Erythroblast (primary cell): ENCODE measurements at regions not wholly inside any gene's neighbourhood (a gene's known extent, or its start where the extent isn't known, plus 50 kb on each side); places are given as distances from the start of the nearest gene placed in this dataset.

Experiments
- GATA1 ChIP-seq: IDR thresholded peaks from 2 replicates; pipeline ENCODE4 v1.6.1; 2011; ENCODE audit warnings: low read depth, mild to moderate bottlenecking, control low read depth, low read length, moderate library complexity
- POLR2A ChIP-seq: IDR thresholded peaks from 2 replicates; pipeline ENCODE4 v1.6.1; 2011; ENCODE audit warnings: mild to moderate bottlenecking, low read length

- no peak for TF ChIP-seq POLR2A
- no peak for TF ChIP-seq GATA1
These were observed 748.6 kb downstream of the STPG2 start for GRCh38 chr4:97394653-97395052.
